ENCODE measurements at regions not wholly inside any gene's neighbourhood (a gene's known extent, or its start where the extent isn't known, plus 50 kb on each side); places are given as distances from the start of the nearest gene placed in this dataset.

- ATAC-seq: no peak
- DNase-seq: no peak
Measured at GRCh38 chr16:49127103-49127502, 154.5 kb downstream of the CBLN1 start.

- no peak for ATAC-seq
- no peak for DNase-seq
Measured at GRCh38 chr16:49121636-49122035, 160.0 kb downstream of the CBLN1 start.

- no peak for DNase-seq
Measured at GRCh38 chr16:49120631-49121030, 161.0 kb downstream of the CBLN1 start.

GRCh38 chr16:49116873-49117272, 164.8 kb downstream of the CBLN1 start:
- ATAC-seq (no peak), DNase-seq (no peak)

More at GRCh38 chr16:49120631-49121030, 161.0 kb downstream of the CBLN1 start:
- ATAC-seq: no peak

GRCh38 chr16:49115956-49116355, 165.7 kb downstream of the CBLN1 start:
- ATAC-seq (no peak), DNase-seq (no peak)

- ATAC-seq (no peak), DNase-seq (no peak)
Measured at GRCh38 chr16:49112754-49113153, 168.9 kb downstream of the CBLN1 start.

GRCh38 chr16:49111351-49111750, 170.3 kb downstream of the CBLN1 start:
- no peak for DNase-seq

GRCh38 chr16:49108611-49109010, 173.0 kb downstream of the CBLN1 start:
- DNase-seq: no peak
- no peak for ATAC-seq

More at GRCh38 chr16:49111351-49111750, 170.3 kb downstream of the CBLN1 start:
- no peak for ATAC-seq

GRCh38 chr16:49103298-49103697, 178.3 kb downstream of the CBLN1 start:
- no peak for ATAC-seq
- DNase-seq: no peak

GRCh38 chr16:49101997-49102396, 179.6 kb downstream of the CBLN1 start:
- no peak for DNase-seq
- ATAC-seq: no peak

- no peak for ATAC-seq
Measured at GRCh38 chr16:49100366-49100765, 181.3 kb downstream of the CBLN1 start.

GRCh38 chr16:49097964-49098363, 183.7 kb downstream of the CBLN1 start:
- ATAC-seq (no peak), DNase-seq (no peak)

More at GRCh38 chr16:49100366-49100765, 181.3 kb downstream of the CBLN1 start:
- DNase-seq: no peak

GRCh38 chr16:49096176-49096945, 185.3 kb downstream of the CBLN1 start:
- no peak for ATAC-seq

GRCh38 chr16:49095539-49095938, 186.1 kb downstream of the CBLN1 start:
- DNase-seq: no peak
- ATAC-seq: no peak

More at GRCh38 chr16:49096176-49096945, 185.3 kb downstream of the CBLN1 start:
- no peak for DNase-seq

GRCh38 chr16:49094471-49094870, 187.2 kb downstream of the CBLN1 start:
- no peak for DNase-seq
- ATAC-seq: no peak

GRCh38 chr16:49093939-49094338, 187.7 kb downstream of the CBLN1 start:
- no peak for ATAC-seq

GRCh38 chr16:49092704-49093103, 188.9 kb downstream of the CBLN1 start:
- ATAC-seq (no peak), DNase-seq (no peak)

More at GRCh38 chr16:49093939-49094338, 187.7 kb downstream of the CBLN1 start:
- DNase-seq: no peak

- DNase-seq (no peak), ATAC-seq (no peak)
Measured at GRCh38 chr16:49089533-49089932, 192.1 kb downstream of the CBLN1 start.

GRCh38 chr16:49089039-49089438, 192.6 kb downstream of the CBLN1 start:
- DNase-seq (no peak), ATAC-seq (no peak)

- DNase-seq (no peak), ATAC-seq (no peak)
Measured at GRCh38 chr16:49085686-49086085, 196.0 kb downstream of the CBLN1 start.

GRCh38 chr16:49084628-49085390, 196.8 kb downstream of the CBLN1 start:
- ATAC-seq (no peak), DNase-seq (no peak)

GRCh38 chr16:49081554-49081953, 200.1 kb downstream of the CBLN1 start:
- DNase-seq (no peak), ATAC-seq (no peak)

GRCh38 chr16:49081086-49081485, 200.6 kb downstream of the CBLN1 start:
- DNase-seq: no peak
- no peak for ATAC-seq

All from stimulated activated naive CD8-positive, alpha-beta T cell treated with anti-CD3 and anti-CD28 coated beads, Interleukin-15, Interleukin-2, amounts not matched to agents 100 U/mL and 50 U/mL, for 24 hours (primary cell).